Fibroblast of lung (primary cell): ENCODE measurements at regions not wholly inside any gene's neighbourhood (a gene's known extent, or its start where the extent isn't known, plus 50 kb on each side); places are given as distances from the start of the nearest gene placed in this dataset.

Source experiments
- DNase-seq, 2 donors: peaks; one replicate each; pipeline versions ENCODE4 v3.0.0 to v3.0.0-alpha.2; 2010; ENCODE audit warnings: low read depth in 2 of 2
- H2AFZ ChIP-seq: 2 replicates; pipeline ENCODE4 v1.5.1; 2012; ENCODE audit warnings: low read length, control low read depth, inconsistent platforms
- H3K27ac ChIP-seq: 2 replicates; pipeline ENCODE4 v1.5.1; 2011; ENCODE audit warnings: low read length, control low read depth; ENCODE audit not compliant: insufficient read depth
- H3K27me3 ChIP-seq: 2 replicates; pipeline ENCODE4 v1.5.1; 2011; ENCODE audit warnings: mild to moderate bottlenecking, low read length; ENCODE audit not compliant: control insufficient read depth, insufficient read depth
- H3K36me3 ChIP-seq: 2 replicates; pipeline ENCODE4 v1.5.1; 2011; ENCODE audit warnings: low read length; ENCODE audit not compliant: control insufficient read depth, insufficient read depth
- H3K4me1 ChIP-seq: 2 replicates; pipeline ENCODE4 v1.5.1; 2011; ENCODE audit warnings: low read length; ENCODE audit not compliant: control insufficient read depth, insufficient read depth; ENCODE audit errors: extremely low read depth
- H3K4me2 ChIP-seq: 2 replicates; pipeline ENCODE4 v1.5.1; 2011; ENCODE audit warnings: low read length, control low read depth; ENCODE audit not compliant: insufficient read depth; ENCODE audit errors: extremely low read depth
- H3K4me3 ChIP-seq, 4 experiments: fragments of 200-600 bp in 1 of 4; sonication (generic) in 1 of 4; replicated peaks in 1 of 4; 2 replicates each; pipeline ENCODE4 v1.5.1; 2011 to 2016; ENCODE audit warnings: low read length in 4 of 4, low read depth in 3 of 4, mild to moderate bottlenecking in 3 of 4, control low read depth in 2 of 4, inconsistent platforms in 1 of 4, mixed read lengths in 1 of 4; ENCODE audit not compliant: insufficient read depth in 1 of 4; ENCODE audit errors: control extremely low read depth in 1 of 4
- H3K79me2 ChIP-seq: 2 replicates; pipeline ENCODE4 v1.5.1; 2012; ENCODE audit warnings: mild to moderate bottlenecking, low read length, inconsistent platforms; ENCODE audit not compliant: control insufficient read depth, insufficient read depth
- H3K9ac ChIP-seq: 2 replicates; pipeline ENCODE4 v1.5.1; 2011; ENCODE audit warnings: mild to moderate bottlenecking, low read length, control low read depth; ENCODE audit not compliant: insufficient read depth
- H3K9me3 ChIP-seq: 2 replicates; pipeline ENCODE4 v1.5.1; 2012; ENCODE audit warnings: low read depth, low read length; ENCODE audit not compliant: control insufficient read depth, insufficient read depth
- H4K20me1 ChIP-seq: 2 replicates; pipeline ENCODE4 v1.5.1; 2011; ENCODE audit warnings: low read length; ENCODE audit not compliant: control insufficient read depth, insufficient read depth; ENCODE audit errors: extremely low read depth
- CTCF ChIP-seq, 2 donors: IDR thresholded peaks in 1 of 2; conservative IDR thresholded peaks in 1 of 2; 1 replicate in 1 of 2; 2 replicates in 1 of 2; pipeline ENCODE4 v1.5.1; 2011 to 2012; ENCODE audit warnings: low read length in 2 of 2, control low read depth in 1 of 2, inconsistent platforms in 1 of 2, low read depth in 1 of 2, mild to moderate bottlenecking in 1 of 2
- EZH2 ChIP-seq: IDR thresholded peaks from 2 replicates; pipeline ENCODE4 v1.5.1; 2012; ENCODE audit warnings: low read length, control low read depth, mild to moderate bottlenecking; ENCODE audit errors: missing control alignments

- Histone ChIP-seq H3K36me3 (no peaks in the 10 kb centered on the region), H3K4me1 (no peaks in the 10 kb centered on the region), H3K27ac (no peak overlapping the region), H3K4me2 (no peak overlapping the region), H3K9ac (no peak overlapping the region), H2AFZ (no peak overlapping the region), H3K27me3 (no peaks in the 10 kb centered on the region), H3K4me3 (no peak overlapping the region), H4K20me1 (no peaks in the 10 kb centered on the region), H3K79me2 (no peaks in the 10 kb centered on the region), H3K9me3 (no peaks in the 10 kb centered on the region)
- TF ChIP-seq EZH2 (no peak), CTCF (conservative IDR thresholded peaks at IDR 0.05 in 1 of 2, IDR thresholded peaks at IDR 0.05 in 1 of 2; ENCODE audit: low read depth in 1 of 2, low read length in 2 of 2) (no peak)
- DNase-seq, result no peak
These were observed 116.2 kb upstream of the SOX11 start for GRCh38 chr2:5576015-5576414.

GRCh38 chr2:5587766-5588165 lies 104.4 kb upstream of the SOX11 start:
- Histone ChIP-seq H3K9ac (no peak overlapping the region), H3K79me2 (no peaks in the 10 kb centered on the region), H4K20me1 (no peaks in the 10 kb centered on the region), H2AFZ (no peak overlapping the region), H3K4me1 (no peaks in the 10 kb centered on the region), H3K9me3 (no peaks in the 10 kb centered on the region), H3K4me2 (no peak overlapping the region), H3K4me3 (no peak overlapping the region), H3K27me3 (no peaks in the 10 kb centered on the region), H3K36me3 (no peaks in the 10 kb centered on the region), H3K27ac (no peak overlapping the region)
- no peak for TF ChIP-seq EZH2
- no peak for TF ChIP-seq CTCF (conservative IDR thresholded peaks at IDR 0.05 in 1 of 2, IDR thresholded peaks at IDR 0.05 in 1 of 2; ENCODE audit: low read depth in 1 of 2, low read length in 2 of 2)
- peak in 1 of 2 donors; percentile 30 for DNase-seq

GRCh38 chr2:5588601-5589000 lies 103.6 kb upstream of the SOX11 start:
- Histone ChIP-seq H3K27ac (no peak overlapping the region), H3K79me2 (no peaks in the 10 kb centered on the region), H3K9ac (no peak overlapping the region), H3K27me3 (no peaks in the 10 kb centered on the region), H4K20me1 (no peaks in the 10 kb centered on the region), H3K9me3 (no peaks in the 10 kb centered on the region), H3K4me3 (no peak overlapping the region), H3K4me1 (no peaks in the 10 kb centered on the region), H3K4me2 (no peak overlapping the region), H3K36me3 (no peaks in the 10 kb centered on the region), H2AFZ (no peak overlapping the region)
- DNase-seq, result no peak
- TF ChIP-seq EZH2 (no peak), CTCF (conservative IDR thresholded peaks at IDR 0.05 in 1 of 2, IDR thresholded peaks at IDR 0.05 in 1 of 2; ENCODE audit: low read depth in 1 of 2, low read length in 2 of 2) (no peak)
